Skin epidermis (tissue), 12 donors: ENCODE measurements at regions not wholly inside any gene's neighbourhood (a gene's known extent, or its start where the extent isn't known, plus 50 kb on each side); places are given as distances from the start of the nearest gene placed in this dataset.

Source experiments
- H3K27ac ChIP-seq, 21 experiments: fragments of 200-600 bp; sonication (generic) in 11 of 21; one replicate each; pipeline ENCODE4 v1.5.0; 2020; ENCODE audit warnings: mild to moderate bottlenecking in 3 of 21, inconsistent platforms in 2 of 21, moderate library complexity in 2 of 21
- H3K4me3 ChIP-seq, 7 experiments: fragments of 200-600 bp; sonication (generic) in 2 of 7; one replicate each; pipeline ENCODE4 v1.5.0; 2020; ENCODE audit warnings: inconsistent platforms in 2 of 7, mild to moderate bottlenecking in 2 of 7, moderate library complexity in 1 of 7

- H3K27ac ChIP-seq, result peak overlapping the region in 1 of 21 experiments; percentile 5
Measured at GRCh38 chr10:29807163-29807806, 172.5 kb upstream of the SVIL start.

DNA sequence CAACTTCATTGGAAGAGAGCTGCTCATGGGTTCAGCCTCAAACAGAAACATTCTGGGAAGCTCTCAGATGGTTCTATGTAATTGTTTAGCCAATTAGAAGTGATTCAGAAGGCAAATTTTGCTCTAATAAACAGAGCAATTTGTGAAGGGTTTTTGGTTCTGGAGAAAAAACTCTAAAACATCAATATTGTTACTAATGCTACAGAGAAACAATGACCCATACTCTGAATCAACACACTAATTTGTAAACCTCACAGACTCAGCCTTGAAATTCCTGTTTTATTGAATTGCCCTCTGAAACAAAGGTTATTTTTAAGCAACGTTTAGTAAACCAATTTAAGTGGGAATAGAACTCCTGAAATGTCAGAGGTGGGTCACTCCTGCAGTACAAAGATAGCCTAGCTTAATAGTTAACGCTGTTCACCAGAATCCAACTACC lies 171.6 kb upstream of the SVIL start:
- no peak overlapping the region for H3K27ac ChIP-seq
- H3K4me3 ChIP-seq, result no peak overlapping the region

More at GRCh38 chr10:29807163-29807806, 172.5 kb upstream of the SVIL start:
- H3K4me3 ChIP-seq, result no peak overlapping the region

GRCh38 chr10:29805134-29805723 lies 170.5 kb upstream of the SVIL start:
- H3K27ac ChIP-seq, result peak overlapping the region in 3 of 21 experiments; percentile 14 to 52 (median 33)
- H3K4me3 ChIP-seq, result no peak overlapping the region

GRCh38 chr10:29804025-29804852 lies 169.5 kb upstream of the SVIL start:
- no peak overlapping the region for H3K4me3 ChIP-seq
- peak overlapping the region in 13 of 21 experiments; percentile 30 to 74 (median 61) for H3K27ac ChIP-seq

- Histone ChIP-seq H3K4me3 (no peak overlapping the region), H3K27ac (no peak overlapping the region)
Measured at GRCh38 chr10:29802171-29802570, 167.4 kb upstream of the SVIL start.

- peak overlapping the region in 4 of 21 experiments; percentile 50 to 58 (median 55) for H3K27ac ChIP-seq
Measured at GRCh38 chr10:29798921-29799690, 164.3 kb upstream of the SVIL start.

GRCh38 chr10:29797616-29798015 lies 162.8 kb upstream of the SVIL start:
- Histone ChIP-seq H3K27ac (no peak overlapping the region), H3K4me3 (no peak overlapping the region)

More at GRCh38 chr10:29798921-29799690, 164.3 kb upstream of the SVIL start:
- H3K4me3 ChIP-seq, result no peak overlapping the region

DNA sequence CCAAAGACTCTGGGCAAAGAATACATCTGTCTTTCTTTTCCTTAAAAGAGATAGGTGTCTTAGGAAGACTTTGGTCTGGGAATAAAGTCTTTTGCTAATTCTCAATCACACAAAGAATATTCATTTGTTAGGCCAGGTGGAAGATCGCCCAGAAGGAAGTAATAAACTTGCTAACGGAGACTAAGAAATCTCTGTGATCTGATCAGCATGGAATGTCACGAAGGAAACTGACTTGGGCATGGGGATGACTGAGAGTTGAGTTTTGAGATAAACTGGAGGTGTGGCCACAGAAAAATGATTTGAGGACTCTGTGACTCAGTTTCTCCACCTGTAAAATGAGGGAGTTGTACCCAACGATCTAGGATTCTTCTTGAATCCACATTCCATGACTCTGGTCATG lies 161.1 kb upstream of the SVIL start:
- Histone ChIP-seq H3K27ac (no peak overlapping the region), H3K4me3 (no peak overlapping the region)

DNA sequence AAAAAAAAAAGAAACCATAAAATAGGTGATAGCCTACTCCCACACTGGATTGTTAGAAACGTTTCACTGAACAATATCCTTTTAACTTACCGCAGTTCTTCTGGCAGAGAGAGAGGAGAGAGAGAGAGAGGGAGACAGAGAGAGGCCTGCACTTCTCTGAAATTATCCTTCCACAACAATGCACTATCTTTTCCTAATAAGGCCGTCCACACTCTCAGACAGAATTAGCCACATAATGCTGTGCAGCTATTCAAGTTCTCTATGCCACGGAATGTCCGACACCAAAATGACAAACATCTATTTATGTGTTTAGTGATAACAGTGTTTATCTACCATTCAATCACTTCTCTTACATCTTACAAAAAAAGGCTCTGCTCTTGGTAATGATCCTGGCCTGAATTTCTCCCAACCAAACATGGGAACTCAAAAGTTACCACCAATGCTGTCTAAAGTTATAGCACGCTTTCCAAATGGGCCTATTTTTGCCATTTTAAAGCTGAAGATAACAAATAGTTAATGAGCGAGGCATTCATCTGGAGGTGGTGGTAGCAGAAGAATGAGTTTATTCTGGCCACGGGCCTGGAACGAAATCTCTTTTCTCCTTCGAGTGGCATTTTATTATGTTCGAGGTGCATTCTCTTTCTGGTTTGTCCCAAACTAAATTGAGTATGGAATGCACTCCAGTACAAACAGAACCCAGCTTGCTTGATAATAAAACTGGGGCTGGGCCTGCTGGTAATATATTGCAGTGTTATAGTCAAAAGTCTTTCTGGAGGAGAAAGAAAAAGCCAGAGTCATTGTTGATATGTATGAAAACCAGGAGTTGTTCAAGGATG lies 160.2 kb upstream of the SVIL start:
- H3K27ac ChIP-seq, result no peak overlapping the region
- H3K4me3 ChIP-seq, result no peak overlapping the region

DNA sequence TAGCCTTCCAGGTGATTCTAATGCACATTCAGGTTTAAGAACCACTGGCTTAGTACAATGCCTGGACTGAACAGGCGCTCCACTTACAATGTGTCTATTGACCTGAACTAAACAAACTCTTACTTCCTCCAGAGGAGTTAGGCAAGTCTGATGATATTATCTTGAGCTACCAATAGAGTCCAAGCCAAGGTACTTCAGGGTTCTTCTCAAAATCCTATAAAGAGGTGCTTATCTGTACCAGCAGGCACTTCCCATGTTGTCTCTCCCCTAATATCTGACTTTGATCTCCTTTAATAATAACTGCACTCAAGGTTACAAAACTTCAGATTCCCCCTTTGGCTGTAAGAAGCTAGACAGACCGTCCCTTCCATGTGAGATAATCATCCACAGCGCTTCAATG lies 157.0 kb upstream of the SVIL start:
- Histone ChIP-seq H3K4me3 (no peak overlapping the region), H3K27ac (no peak overlapping the region)

- H3K4me3 ChIP-seq, result no peak overlapping the region
- H3K27ac ChIP-seq, result no peak overlapping the region
Measured at GRCh38 chr10:29790207-29790606, 155.4 kb upstream of the SVIL start.

DNA sequence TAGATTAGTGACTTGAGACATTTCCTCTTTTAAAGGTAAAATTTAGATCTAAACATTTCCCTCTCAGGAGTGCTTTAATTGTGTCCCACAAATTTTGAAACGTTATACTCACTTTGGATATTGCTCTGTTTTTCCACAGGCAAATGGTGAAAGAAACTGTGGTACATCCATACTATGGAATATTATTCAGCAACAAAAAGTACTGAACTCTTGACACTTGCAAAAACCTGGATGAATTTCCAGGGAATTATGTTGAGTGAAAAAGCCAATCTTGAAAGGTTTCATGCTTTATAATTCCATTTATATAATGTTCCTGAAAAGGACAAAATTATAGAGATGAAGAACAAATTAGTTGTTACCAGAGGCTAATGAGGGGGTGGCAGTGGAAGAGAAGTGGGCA lies 153.3 kb upstream of the SVIL start:
- Histone ChIP-seq H3K27ac (no peak overlapping the region), H3K4me3 (no peak overlapping the region)

DNA sequence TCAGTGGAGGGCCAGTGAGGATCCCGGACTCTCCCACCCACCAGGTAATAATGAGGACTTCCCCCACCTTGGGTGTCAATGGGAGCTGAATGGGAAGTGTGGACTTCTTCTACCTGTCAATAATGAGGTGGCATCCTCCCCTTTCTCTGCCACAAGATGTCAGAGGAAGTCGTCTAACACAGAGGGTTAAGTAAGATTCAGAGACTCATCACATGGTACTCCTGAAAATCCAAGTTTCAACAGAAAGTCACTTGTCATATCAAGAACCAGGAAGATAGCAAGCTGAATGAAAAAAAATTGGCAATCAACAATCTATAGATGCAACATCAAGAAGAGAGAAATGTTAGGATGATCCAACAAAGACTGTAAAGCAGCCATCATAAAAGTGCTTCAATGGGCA lies 150.9 kb upstream of the SVIL start:
- peak overlapping the region in 8 of 21 experiments; percentile 0 to 71 (median 48) for H3K27ac ChIP-seq

DNA sequence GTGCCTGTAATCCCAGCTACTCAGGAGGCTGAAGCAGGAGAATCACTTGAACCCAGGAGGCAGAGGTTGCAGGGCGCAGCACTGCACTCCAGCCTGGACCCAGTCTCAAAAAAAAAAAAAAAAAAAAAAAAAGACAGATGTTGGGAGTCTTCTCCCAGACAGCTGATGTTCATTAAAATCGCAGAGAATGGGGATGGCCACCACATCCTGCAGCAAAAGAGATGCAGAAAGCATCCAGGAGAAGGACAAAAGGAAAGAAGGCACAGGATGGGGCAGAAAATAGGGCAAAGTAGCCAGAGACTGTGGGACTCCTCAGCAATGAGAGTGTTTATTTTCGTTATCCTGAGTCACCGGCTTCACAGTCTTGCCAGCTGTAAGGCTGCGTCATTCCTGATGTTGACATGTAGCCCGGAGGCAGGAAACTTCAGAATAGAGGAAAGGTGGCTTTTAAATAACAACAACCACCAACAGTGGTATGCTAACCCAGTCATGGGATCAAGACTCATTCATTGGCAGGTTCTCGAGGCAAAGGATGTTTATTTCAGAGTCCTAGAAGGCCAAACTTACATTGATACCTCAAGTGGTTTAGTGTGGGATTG lies 149.5 kb upstream of the SVIL start:
- peak overlapping the region in 13 of 21 experiments; percentile 0 to 69 (median 46) for H3K27ac ChIP-seq
- no peak overlapping the region for H3K4me3 ChIP-seq

More for the DNA sequence above, 150.9 kb upstream of the SVIL start:
- H3K4me3 ChIP-seq, result no peak overlapping the region

GRCh38 chr10:29783201-29783947 lies 148.6 kb upstream of the SVIL start:
- peak overlapping the region in 11 of 21 experiments; percentile 8 to 61 (median 40) for H3K27ac ChIP-seq
- H3K4me3 ChIP-seq, result no peak overlapping the region

GRCh38 chr10:29780639-29781038 lies 145.9 kb upstream of the SVIL start:
- Histone ChIP-seq H3K27ac (peak overlapping the region in 1 of 21 experiments; percentile 2), H3K4me3 (no peak overlapping the region)

GRCh38 chr10:29780096-29780495 lies 145.3 kb upstream of the SVIL start:
- peak overlapping the region in 2 of 21 experiments; percentile 2 to 8 for H3K27ac ChIP-seq
- no peak overlapping the region for H3K4me3 ChIP-seq

GRCh38 chr10:29776246-29776645 lies 141.5 kb upstream of the SVIL start:
- no peak overlapping the region for H3K4me3 ChIP-seq
- no peak overlapping the region for H3K27ac ChIP-seq
